ENCODE measurements at regions not wholly inside any gene's neighbourhood (a gene's known extent, or its start where the extent isn't known, plus 50 kb on each side); places are given as distances from the start of the nearest gene placed in this dataset.

GRCh38 chr7:131619336-131620305 is 63.2 kb upstream of the PODXL start (continued):
- TF ChIP-seq CUX1 (CRISPR knock-in tag; IDR thresholded peaks at IDR 0.05) (no peak), ZNF324 (CRISPR knock-in tag; IDR thresholded peaks at IDR 0.05) (no peak), ZNF780A (CRISPR knock-in tag; IDR thresholded peaks at IDR 0.05) (no peak), GATAD2A (IDR thresholded peaks at IDR 0.05) (no peak), E2F4 (CRISPR knock-in tag; IDR thresholded peaks at IDR 0.05; ENCODE audit: low read depth) (no peak), EP300 (IDR thresholded peaks at IDR 0.05; ENCODE audit: low read length) (no peak), BDP1 (IDR thresholded peaks at IDR 0.05; ENCODE audit: insufficient read depth, insufficient read length) (no peak), TFAM (CRISPR knock-in tag; conservative IDR thresholded peaks at IDR 0.05) (no peak), HOMEZ (CRISPR knock-in tag; IDR thresholded peaks at IDR 0.05) (no peak), HEY1 (CRISPR knock-in tag; IDR thresholded peaks at IDR 0.05; ENCODE audit: borderline replicate concordance) (no peak), NFE2L1 (tag; IDR thresholded peaks at IDR 0.05; ENCODE audit: borderline replicate concordance, low read depth) (no peak), GABPB2 (CRISPR knock-in tag; conservative IDR thresholded peaks at IDR 0.05) (no peak)
